Lower lobe of right lung (tissue), 2 donors: ENCODE measurements at regions not wholly inside any gene's neighbourhood (a gene's known extent, or its start where the extent isn't known, plus 50 kb on each side); places are given as distances from the start of the nearest gene placed in this dataset.

Experiments used
- ATAC-seq, 2 donors: fragments of 200-7000 bp; cut with Tn5 transposase; one replicate each; pipeline ENCODE4 v1.9.1; 2020 to 2022; ENCODE audit warnings: mild to moderate bottlenecking in 2 of 2, moderate library complexity in 2 of 2
- DNase-seq: peaks from one replicate; pipeline ENCODE4 v3.0.0-alpha.2; 2020
- H3K27ac ChIP-seq: fragments of 200-600 bp; one replicate; pipeline ENCODE4 v1.8.0; 2022
- H3K27me3 ChIP-seq: fragments of 200-600 bp; one replicate; pipeline ENCODE4 v1.8.0; 2022; ENCODE audit warnings: low read depth
- H3K36me3 ChIP-seq: fragments of 200-600 bp; one replicate; pipeline ENCODE4 v1.8.0; 2022; ENCODE audit warnings: mild to moderate bottlenecking
- H3K4me1 ChIP-seq: fragments of 200-600 bp; one replicate; pipeline ENCODE4 v1.8.0; 2022
- H3K4me3 ChIP-seq: fragments of 200-600 bp; one replicate; pipeline ENCODE4 v1.8.0; 2022; ENCODE audit warnings: mild to moderate bottlenecking
- H3K9me3 ChIP-seq: fragments of 200-600 bp; one replicate; pipeline ENCODE4 v1.8.0; 2022
- intact Hi-C: fragments of 100-400 bp; cut with DNase I; formaldehyde crosslinking; loops from one replicate; pipeline ENCODE4 v1.11.0; 2022
- TF ChIP-seq, protein P1 (sequence below): fragments of 200-600 bp; IDR thresholded peaks from one replicate; pipeline ENCODE4 v1.8.0; 2022; ENCODE audit warnings: antibody characterized with exemption, mild to moderate bottlenecking
- donor health status: DM: no; HTN: yes; CAD: no; lungs with severe emphysema.

GRCh38 chr4:188282471-188283232 lies 143.4 kb downstream of the TRIML1 start:
- ATAC-seq (peak; percentile 61), DNase-seq (no peak)
- no peak overlapping the region for H3K27ac ChIP-seq
- no peaks in the 10 kb centered on the region for H3K9me3 ChIP-seq
- peaks cover 11% of the 10 kb centered on the region for H3K27me3 ChIP-seq
- H3K4me3 ChIP-seq: peak overlapping the region; percentile 27
- H3K4me1 ChIP-seq: no peaks in the 10 kb centered on the region
- intact Hi-C loops: no loop called here
- H3K36me3 ChIP-seq: no peaks in the 10 kb centered on the region
- TF ChIP-seq, protein P1, sequence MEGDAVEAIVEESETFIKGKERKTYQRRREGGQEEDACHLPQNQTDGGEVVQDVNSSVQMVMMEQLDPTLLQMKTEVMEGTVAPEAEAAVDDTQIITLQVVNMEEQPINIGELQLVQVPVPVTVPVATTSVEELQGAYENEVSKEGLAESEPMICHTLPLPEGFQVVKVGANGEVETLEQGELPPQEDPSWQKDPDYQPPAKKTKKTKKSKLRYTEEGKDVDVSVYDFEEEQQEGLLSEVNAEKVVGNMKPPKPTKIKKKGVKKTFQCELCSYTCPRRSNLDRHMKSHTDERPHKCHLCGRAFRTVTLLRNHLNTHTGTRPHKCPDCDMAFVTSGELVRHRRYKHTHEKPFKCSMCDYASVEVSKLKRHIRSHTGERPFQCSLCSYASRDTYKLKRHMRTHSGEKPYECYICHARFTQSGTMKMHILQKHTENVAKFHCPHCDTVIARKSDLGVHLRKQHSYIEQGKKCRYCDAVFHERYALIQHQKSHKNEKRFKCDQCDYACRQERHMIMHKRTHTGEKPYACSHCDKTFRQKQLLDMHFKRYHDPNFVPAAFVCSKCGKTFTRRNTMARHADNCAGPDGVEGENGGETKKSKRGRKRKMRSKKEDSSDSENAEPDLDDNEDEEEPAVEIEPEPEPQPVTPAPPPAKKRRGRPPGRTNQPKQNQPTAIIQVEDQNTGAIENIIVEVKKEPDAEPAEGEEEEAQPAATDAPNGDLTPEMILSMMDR: no peak

DNA sequence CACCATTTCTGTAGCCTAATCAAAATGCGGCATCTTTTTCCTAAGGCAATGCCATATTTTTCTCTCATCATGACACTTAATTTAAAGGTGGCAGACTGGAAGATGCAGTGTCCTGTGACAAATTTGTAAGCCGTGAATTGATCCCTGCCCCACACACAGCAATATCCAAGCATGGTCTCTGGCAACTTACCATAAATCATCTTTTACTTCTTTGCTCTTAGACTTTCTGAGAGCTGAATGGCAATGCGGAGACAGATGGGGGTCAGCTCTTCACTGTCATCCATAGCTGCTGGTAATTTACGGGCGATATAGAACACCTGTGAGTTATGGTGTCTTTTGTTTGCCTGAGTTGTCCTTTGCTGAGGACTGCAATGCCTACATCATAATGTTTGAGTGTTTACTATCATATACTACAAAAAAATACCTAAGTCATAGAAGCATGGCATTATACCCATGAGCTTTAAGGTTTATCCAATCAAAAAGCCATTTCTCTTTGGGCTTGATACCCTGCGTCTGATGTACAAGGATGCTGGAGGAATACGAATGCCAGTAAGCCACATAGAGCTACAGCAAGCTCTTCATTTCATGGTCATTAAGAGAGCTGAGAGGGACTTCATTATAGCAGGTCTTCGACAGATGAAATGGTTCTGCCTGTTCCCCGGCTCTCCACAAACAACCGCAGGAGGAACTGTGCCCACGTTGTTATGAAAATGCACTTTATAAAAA lies 148.1 kb downstream of the TRIML1 start:
- no peak for ATAC-seq
- H3K36me3 ChIP-seq: no peaks in the 10 kb centered on the region

GRCh38 chr4:188289531-188290125 lies 150.4 kb downstream of the TRIML1 start:
- Histone ChIP-seq H3K36me3 (no peaks in the 10 kb centered on the region), H3K4me1 (no peaks in the 10 kb centered on the region), H3K4me3 (no peak overlapping the region), H3K27ac (no peak overlapping the region), H3K9me3 (no peaks in the 10 kb centered on the region), H3K27me3 (no peaks in the 10 kb centered on the region)
- DNase-seq (no peak), ATAC-seq (no peak)
- intact Hi-C loops: no loop called here
- TF ChIP-seq, protein P1: no peak

More for the DNA sequence above, 148.1 kb downstream of the TRIML1 start:
- Histone ChIP-seq H3K27me3 (peaks cover 8% of the 10 kb centered on the region), H3K4me3 (no peak overlapping the region), H3K4me1 (no peaks in the 10 kb centered on the region), H3K27ac (no peak overlapping the region), H3K9me3 (no peaks in the 10 kb centered on the region)
- intact Hi-C loops: no loop called here
- no peak for DNase-seq
- TF ChIP-seq, protein P1: no peak

- Histone ChIP-seq H3K27me3 (no peaks in the 10 kb centered on the region), H3K9me3 (no peaks in the 10 kb centered on the region), H3K4me1 (no peaks in the 10 kb centered on the region), H3K4me3 (no peak overlapping the region), H3K27ac (no peak overlapping the region), H3K36me3 (no peaks in the 10 kb centered on the region)
- intact Hi-C loops: no loop called here
- ATAC-seq: no peak
- no peak for DNase-seq
- TF ChIP-seq, protein P1: no peak
Measured at GRCh38 chr4:188295899-188296298, 156.7 kb downstream of the TRIML1 start.

DNA sequence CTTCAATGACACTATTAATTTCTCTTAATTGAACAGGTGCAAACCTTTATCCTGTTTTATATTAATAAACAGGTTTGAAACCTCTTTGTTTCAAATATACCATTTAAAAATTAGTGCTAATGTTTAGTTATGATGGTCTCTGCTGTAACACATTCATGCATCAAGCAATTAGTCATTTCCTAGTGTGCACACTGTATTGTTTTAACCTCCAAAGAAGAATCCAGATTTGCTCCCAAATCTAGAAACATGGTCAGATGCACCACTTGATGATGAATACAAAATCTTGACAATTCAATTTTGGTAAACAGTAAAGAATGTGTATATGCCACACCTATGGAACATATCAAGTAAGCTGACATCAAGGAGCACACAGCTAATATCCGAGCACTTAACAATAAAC lies 157.1 kb downstream of the TRIML1 start:
- ATAC-seq (no peak), DNase-seq (no peak)
- Histone ChIP-seq H3K27me3 (no peaks in the 10 kb centered on the region), H3K9me3 (no peaks in the 10 kb centered on the region), H3K4me1 (no peaks in the 10 kb centered on the region), H3K27ac (no peak overlapping the region), H3K4me3 (no peak overlapping the region), H3K36me3 (no peaks in the 10 kb centered on the region)
- intact Hi-C loops: no loop called here
- TF ChIP-seq, protein P1: no peak
